ENCODE measurements at regions not wholly inside any gene's neighbourhood (a gene's known extent, or its start where the extent isn't known, plus 50 kb on each side); places are given as distances from the start of the nearest gene placed in this dataset.
"Not testable (repeated sequence)": the region's sequence is repeated elsewhere in the genome, so short reads cannot be mapped to it uniquely, and the experiment has no call there.

GRCh38 chr1:148263906-148264255 is 111.8 kb upstream of the NBPF11 start:
- no peak for DNase-seq (ENCODE audit: low spot score in 2 of 2)
- H3K9me3 ChIP-seq: no peaks in the 10 kb centered on the region
- no peaks in the 10 kb centered on the region for H3K4me1 ChIP-seq
- no peaks in the 10 kb centered on the region for H3K36me3 ChIP-seq
- no peaks in the 10 kb centered on the region for H3K27me3 ChIP-seq
- peak overlapping the region; percentile 93 for H3K27ac ChIP-seq
- peak overlapping the region; percentile 43 to 80 (median 61) for H3K4me3 ChIP-seq
- TF ChIP-seq CTCF (IDR thresholded peaks at IDR 0.05): no peak
- no peak for TF ChIP-seq POLR2AphosphoS5 (IDR thresholded peaks at IDR 0.05)
- no peak for TF ChIP-seq POLR2A (IDR thresholded peaks at IDR 0.05)
- intact Hi-C loops (cut with DNase I; ENCODE audit: low total_unique reads): no loop called here

- H3K4me1 ChIP-seq: no peaks in the 10 kb centered on the region
- no peaks in the 10 kb centered on the region for H3K36me3 ChIP-seq
- intact Hi-C loops (cut with DNase I; ENCODE audit: low total_unique reads): no loop called here
- H3K27ac ChIP-seq: peak overlapping the region; percentile 93
- peak; percentile 40 to 83 (median 82) for TF ChIP-seq POLR2AphosphoS5 (IDR thresholded peaks at IDR 0.05)
- no peak for TF ChIP-seq CTCF (IDR thresholded peaks at IDR 0.05)
- peak; percentile 56 for TF ChIP-seq POLR2A (IDR thresholded peaks at IDR 0.05)
- no peaks in the 10 kb centered on the region for H3K9me3 ChIP-seq
- H3K4me3 ChIP-seq: peak overlapping the region; percentile 43 to 80 (median 61)
- DNase-seq (ENCODE audit: low spot score in 2 of 2): peak; percentile 73 to 78
- no peaks in the 10 kb centered on the region for H3K27me3 ChIP-seq
Measured at GRCh38 chr1:148263128-148263905, 111.2 kb upstream of the NBPF11 start.

GRCh38 chr1:148261684-148262083 is 109.6 kb upstream of the NBPF11 start:
- H3K9me3 ChIP-seq; DNase-seq (ENCODE audit: low spot score in 2 of 2); H3K27ac ChIP-seq; H3K36me3 ChIP-seq; H3K4me1 ChIP-seq; H3K27me3 ChIP-seq; H3K4me3 ChIP-seq; intact Hi-C loops (cut with DNase I; ENCODE audit: low total_unique reads): not testable (repeated sequence)

- H3K27ac ChIP-seq; H3K9me3 ChIP-seq; H3K4me1 ChIP-seq; intact Hi-C loops (cut with DNase I; ENCODE audit: low total_unique reads); H3K36me3 ChIP-seq; H3K4me3 ChIP-seq; DNase-seq (ENCODE audit: low spot score in 2 of 2); H3K27me3 ChIP-seq: not testable (repeated sequence)
Measured at GRCh38 chr1:148257886-148258285, 105.8 kb upstream of the NBPF11 start.

- DNase-seq (ENCODE audit: low spot score in 2 of 2); H3K27ac ChIP-seq; H3K36me3 ChIP-seq; H3K4me1 ChIP-seq; H3K9me3 ChIP-seq; H3K27me3 ChIP-seq; intact Hi-C loops (cut with DNase I; ENCODE audit: low total_unique reads); H3K4me3 ChIP-seq: not testable (repeated sequence)
- peak; percentile 26 to 43 (median 39) for TF ChIP-seq CTCF (IDR thresholded peaks at IDR 0.05)
Measured at GRCh38 chr1:148254611-148255429, 102.7 kb upstream of the NBPF11 start.

GRCh38 chr1:148253808-148254207 is 101.7 kb upstream of the NBPF11 start:
- DNase-seq (ENCODE audit: low spot score in 2 of 2); H3K27ac ChIP-seq; H3K9me3 ChIP-seq; H3K4me3 ChIP-seq; H3K36me3 ChIP-seq; H3K27me3 ChIP-seq; intact Hi-C loops (cut with DNase I; ENCODE audit: low total_unique reads); H3K4me1 ChIP-seq: not testable (repeated sequence)

- DNase-seq (ENCODE audit: low spot score in 2 of 2); intact Hi-C loops (cut with DNase I; ENCODE audit: low total_unique reads); H3K9me3 ChIP-seq; H3K4me1 ChIP-seq; H3K36me3 ChIP-seq; H3K27ac ChIP-seq; H3K4me3 ChIP-seq; H3K27me3 ChIP-seq: not testable (repeated sequence)
Measured at GRCh38 chr1:148248798-148249197, 96.7 kb upstream of the NBPF11 start.

GRCh38 chr1:148246258-148246861 is 94.3 kb upstream of the NBPF11 start:
- H3K27ac ChIP-seq; H3K27me3 ChIP-seq; H3K36me3 ChIP-seq; H3K4me1 ChIP-seq; DNase-seq (ENCODE audit: low spot score in 2 of 2); intact Hi-C loops (cut with DNase I; ENCODE audit: low total_unique reads); H3K4me3 ChIP-seq; H3K9me3 ChIP-seq: not testable (repeated sequence)

- H3K27me3 ChIP-seq; H3K36me3 ChIP-seq; DNase-seq (ENCODE audit: low spot score in 2 of 2); H3K9me3 ChIP-seq; H3K4me3 ChIP-seq; H3K27ac ChIP-seq; intact Hi-C loops (cut with DNase I; ENCODE audit: low total_unique reads); H3K4me1 ChIP-seq: not testable (repeated sequence)
Measured at GRCh38 chr1:148245843-148246242, 93.8 kb upstream of the NBPF11 start.

GRCh38 chr1:148245443-148245842 is 93.4 kb upstream of the NBPF11 start:
- H3K36me3 ChIP-seq; intact Hi-C loops (cut with DNase I; ENCODE audit: low total_unique reads); H3K4me3 ChIP-seq; H3K4me1 ChIP-seq; DNase-seq (ENCODE audit: low spot score in 2 of 2); H3K27me3 ChIP-seq; H3K27ac ChIP-seq; H3K9me3 ChIP-seq: not testable (repeated sequence)

All from breast epithelium (tissue), 4 donors.